GM06990 (cell line): ENCODE measurements at regions not wholly inside any gene's neighbourhood (a gene's known extent, or its start where the extent isn't known, plus 50 kb on each side); places are given as distances from the start of the nearest gene placed in this dataset.

ENCODE experiments used
- DNase-seq: peaks from one replicate; pipeline ENCODE4 v3.0.0-alpha.2; 2011; ENCODE audit not compliant: insufficient read length; ENCODE audit errors: extremely low read depth
- H3K27me3 ChIP-seq: replicated peaks from 2 replicates; pipeline ENCODE4 v1.6.0; 2011; ENCODE audit warnings: low read length; ENCODE audit not compliant: control insufficient read depth, insufficient read depth
- H3K36me3 ChIP-seq: 2 replicates; pipeline ENCODE4 v1.5.1; 2011; ENCODE audit warnings: low read length; ENCODE audit not compliant: control insufficient read depth, insufficient read depth
- H3K4me3 ChIP-seq: replicated peaks from 2 replicates; pipeline ENCODE4 v1.5.1; 2011; ENCODE audit warnings: low read depth, mild to moderate bottlenecking, control low read depth, low read length
- TF ChIP-seq, protein P1 (sequence below): IDR thresholded peaks from 2 replicates; pipeline ENCODE4 v1.5.1; 2011; ENCODE audit warnings: low read length, control low read depth, mild to moderate bottlenecking, inconsistent platforms; ENCODE audit not compliant: insufficient read depth, poor library complexity, severe bottlenecking

DNA sequence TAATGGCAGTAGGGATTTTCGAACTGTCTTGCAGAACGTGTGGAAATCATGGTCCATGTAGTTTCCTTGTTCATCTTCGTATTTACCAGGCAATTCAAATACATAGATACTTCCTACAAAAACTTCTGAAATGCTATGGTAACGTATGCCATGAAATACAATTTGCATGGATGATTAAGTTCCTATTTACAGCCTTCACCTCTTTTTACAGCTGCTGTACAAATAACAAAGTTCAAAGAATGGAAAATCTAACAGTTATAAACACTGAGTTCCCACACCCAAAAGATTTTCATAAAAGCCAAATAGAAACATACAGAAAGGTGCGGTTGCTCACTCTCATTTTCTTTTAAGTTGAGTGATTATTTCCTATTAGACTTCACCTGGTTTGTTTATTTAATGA, 115.8 kb upstream of the TNFSF11 start:
- Histone ChIP-seq H3K4me3 (no peak overlapping the region), H3K36me3 (no peaks in the 10 kb centered on the region), H3K27me3 (no peaks in the 10 kb centered on the region)
- DNase-seq = no peak
- TF ChIP-seq, protein P1, sequence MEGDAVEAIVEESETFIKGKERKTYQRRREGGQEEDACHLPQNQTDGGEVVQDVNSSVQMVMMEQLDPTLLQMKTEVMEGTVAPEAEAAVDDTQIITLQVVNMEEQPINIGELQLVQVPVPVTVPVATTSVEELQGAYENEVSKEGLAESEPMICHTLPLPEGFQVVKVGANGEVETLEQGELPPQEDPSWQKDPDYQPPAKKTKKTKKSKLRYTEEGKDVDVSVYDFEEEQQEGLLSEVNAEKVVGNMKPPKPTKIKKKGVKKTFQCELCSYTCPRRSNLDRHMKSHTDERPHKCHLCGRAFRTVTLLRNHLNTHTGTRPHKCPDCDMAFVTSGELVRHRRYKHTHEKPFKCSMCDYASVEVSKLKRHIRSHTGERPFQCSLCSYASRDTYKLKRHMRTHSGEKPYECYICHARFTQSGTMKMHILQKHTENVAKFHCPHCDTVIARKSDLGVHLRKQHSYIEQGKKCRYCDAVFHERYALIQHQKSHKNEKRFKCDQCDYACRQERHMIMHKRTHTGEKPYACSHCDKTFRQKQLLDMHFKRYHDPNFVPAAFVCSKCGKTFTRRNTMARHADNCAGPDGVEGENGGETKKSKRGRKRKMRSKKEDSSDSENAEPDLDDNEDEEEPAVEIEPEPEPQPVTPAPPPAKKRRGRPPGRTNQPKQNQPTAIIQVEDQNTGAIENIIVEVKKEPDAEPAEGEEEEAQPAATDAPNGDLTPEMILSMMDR = no peak

- Histone ChIP-seq H3K4me3 (no peak overlapping the region), H3K27me3 (no peaks in the 10 kb centered on the region), H3K36me3 (no peaks in the 10 kb centered on the region)
- DNase-seq = no peak
- TF ChIP-seq, protein P1 = no peak
Observed at GRCh38 chr13:42466123-42466522, 107.8 kb upstream of the TNFSF11 start.

DNA sequence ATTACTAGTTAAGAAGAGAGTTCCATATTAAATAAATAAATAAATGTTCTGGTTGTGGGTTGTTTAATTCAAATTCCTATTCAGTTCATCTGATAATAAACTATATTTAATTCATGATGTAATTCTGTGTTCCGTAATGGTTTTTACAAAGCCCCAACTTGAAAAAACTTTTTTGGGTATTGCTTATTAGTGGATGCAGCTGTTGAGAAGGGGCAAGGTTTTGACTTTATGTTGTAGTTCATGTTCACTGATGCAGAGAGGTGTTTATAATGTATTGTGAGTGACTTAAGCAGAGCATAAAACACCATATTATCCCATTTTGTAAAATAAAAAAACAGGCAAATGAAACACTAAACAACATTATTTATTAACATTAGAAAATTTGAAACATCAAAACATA, 107.3 kb upstream of the TNFSF11 start:
- no peaks in the 10 kb centered on the region for H3K36me3 ChIP-seq
- no peak overlapping the region for H3K4me3 ChIP-seq
- peak; percentile 43 for DNase-seq
- TF ChIP-seq, protein P1 = no peak
- no peaks in the 10 kb centered on the region for H3K27me3 ChIP-seq

DNA sequence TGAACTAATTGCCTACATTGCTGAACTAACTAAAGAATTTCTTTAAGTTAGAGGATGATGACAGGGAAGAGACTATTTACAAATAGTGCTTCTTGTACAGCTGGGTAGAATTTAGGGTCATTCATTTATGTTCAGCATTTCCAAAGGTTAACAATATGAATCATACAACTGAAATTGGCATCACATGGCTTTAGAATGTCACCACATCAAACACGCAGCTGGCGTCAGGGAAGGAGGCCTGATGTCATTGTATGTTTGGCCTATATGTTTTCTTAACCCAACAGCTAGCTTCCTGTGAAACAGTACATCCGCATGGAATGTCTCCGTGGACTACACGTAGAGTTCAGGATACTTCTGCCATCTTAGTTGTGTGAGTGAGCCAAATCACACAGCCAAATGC, 99.0 kb upstream of the TNFSF11 start:
- DNase-seq = no peak
- Histone ChIP-seq H3K4me3 (no peak overlapping the region), H3K27me3 (no peaks in the 10 kb centered on the region), H3K36me3 (no peaks in the 10 kb centered on the region)
- TF ChIP-seq, protein P1 = no peak

GRCh38 chr13:42477596-42478190, 96.3 kb upstream of the TNFSF11 start:
- Histone ChIP-seq H3K4me3 (no peak overlapping the region), H3K27me3 (no peaks in the 10 kb centered on the region), H3K36me3 (no peaks in the 10 kb centered on the region)
- TF ChIP-seq, protein P1 = no peak
- no peak for DNase-seq
